Stimulated activated CD8-positive, alpha-beta memory T cell treated with anti-CD3 and anti-CD28 coated beads, Interleukin-15, amount 100 ng/mL, for 1 hour (primary cell): ENCODE measurements at regions not wholly inside any gene's neighbourhood (a gene's known extent, or its start where the extent isn't known, plus 50 kb on each side); places are given as distances from the start of the nearest gene placed in this dataset.

ENCODE experiments used
- DNase-seq: peaks from one replicate; pipeline ENCODE4 v3.0.0-alpha.2; 2020; ENCODE audit warnings: low read depth

DNA sequence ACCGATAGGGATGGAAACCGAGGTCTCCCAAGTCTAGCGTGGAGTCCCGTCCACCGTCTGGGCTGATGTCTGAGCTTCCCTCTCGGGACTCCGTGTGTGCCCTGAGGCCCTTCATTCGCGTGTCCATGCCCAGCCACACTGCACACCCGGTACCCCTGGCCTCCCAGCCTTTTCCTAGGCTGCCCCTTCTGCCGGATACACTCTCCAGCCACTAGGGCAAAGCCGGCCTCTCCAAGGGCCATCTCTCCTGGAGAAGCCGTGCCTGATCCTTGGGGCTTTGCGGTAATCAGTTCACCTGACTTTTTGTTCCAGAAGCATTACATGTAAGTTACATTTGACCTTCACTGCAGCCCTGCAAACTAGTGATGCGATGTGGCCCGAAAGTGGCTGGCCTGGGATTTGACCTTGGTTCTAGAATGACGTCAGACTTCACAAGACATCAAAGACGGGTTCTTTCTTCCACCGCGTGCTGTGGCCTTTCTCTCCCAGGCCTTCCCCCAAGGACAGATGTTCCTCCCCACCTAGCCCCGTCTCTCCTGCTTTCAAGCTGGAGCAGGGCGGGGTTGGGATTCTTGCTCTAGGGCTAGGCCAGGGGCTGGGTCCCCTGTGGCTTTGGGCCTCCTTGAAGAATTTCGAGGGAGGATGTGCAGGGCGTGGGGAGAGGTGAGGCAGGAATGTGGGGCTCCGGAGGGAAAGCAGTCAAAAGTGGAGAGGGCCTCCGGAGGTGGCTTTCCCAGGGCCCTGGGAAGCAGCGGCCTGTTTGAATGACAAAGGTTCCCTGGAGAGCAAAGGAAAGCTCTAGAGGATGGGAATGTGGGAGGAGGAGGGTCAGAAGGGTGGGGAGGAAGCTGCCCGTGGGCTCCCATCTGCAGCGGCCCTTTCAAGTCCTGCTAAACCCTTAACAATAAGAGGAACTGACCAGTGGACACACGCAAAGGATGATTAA, 49.7 kb upstream of the SLC2A1 start:
- no peak for DNase-seq
